HG02623 (cell line): ENCODE measurements at regions not wholly inside any gene's neighbourhood (a gene's known extent, or its start where the extent isn't known, plus 50 kb on each side); places are given as distances from the start of the nearest gene placed in this dataset.

ENCODE experiments used
- ATAC-seq: cut with Tn5 transposase; IDR thresholded peaks from one replicate; pipeline ENCODE4 v1.9.1; 2021; ENCODE audit warnings: moderate library complexity; ENCODE audit not compliant: unreplicated experiment

- no peak for ATAC-seq
These were observed 287.1 kb downstream of the TENT4A start for GRCh38 chr5:7000310-7000709.

DNA sequence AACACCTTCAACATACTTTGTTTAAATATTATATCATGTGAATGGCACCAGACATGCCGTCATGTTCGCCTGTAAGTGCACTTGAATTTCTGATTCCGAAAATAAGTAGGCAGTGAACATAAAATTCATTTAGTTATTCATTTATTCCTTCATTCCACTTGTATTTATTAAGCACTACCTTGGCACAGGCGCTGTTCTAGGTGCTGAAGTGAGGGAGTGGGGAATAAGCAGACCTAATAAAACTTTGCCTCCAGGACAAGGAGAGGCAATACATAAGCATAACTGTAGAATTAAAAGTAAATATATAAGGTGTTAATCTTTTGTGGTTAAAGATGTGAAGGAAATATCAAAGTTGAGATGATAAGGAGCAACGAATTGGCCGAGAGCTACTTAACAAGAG, 297.4 kb downstream of the TENT4A start:
- no peak for ATAC-seq

- ATAC-seq: no peak
These were observed 298.8 kb downstream of the TENT4A start for GRCh38 chr5:7012057-7012456.

GRCh38 chr5:7014611-7015010, 301.4 kb downstream of the TENT4A start:
- no peak for ATAC-seq

DNA sequence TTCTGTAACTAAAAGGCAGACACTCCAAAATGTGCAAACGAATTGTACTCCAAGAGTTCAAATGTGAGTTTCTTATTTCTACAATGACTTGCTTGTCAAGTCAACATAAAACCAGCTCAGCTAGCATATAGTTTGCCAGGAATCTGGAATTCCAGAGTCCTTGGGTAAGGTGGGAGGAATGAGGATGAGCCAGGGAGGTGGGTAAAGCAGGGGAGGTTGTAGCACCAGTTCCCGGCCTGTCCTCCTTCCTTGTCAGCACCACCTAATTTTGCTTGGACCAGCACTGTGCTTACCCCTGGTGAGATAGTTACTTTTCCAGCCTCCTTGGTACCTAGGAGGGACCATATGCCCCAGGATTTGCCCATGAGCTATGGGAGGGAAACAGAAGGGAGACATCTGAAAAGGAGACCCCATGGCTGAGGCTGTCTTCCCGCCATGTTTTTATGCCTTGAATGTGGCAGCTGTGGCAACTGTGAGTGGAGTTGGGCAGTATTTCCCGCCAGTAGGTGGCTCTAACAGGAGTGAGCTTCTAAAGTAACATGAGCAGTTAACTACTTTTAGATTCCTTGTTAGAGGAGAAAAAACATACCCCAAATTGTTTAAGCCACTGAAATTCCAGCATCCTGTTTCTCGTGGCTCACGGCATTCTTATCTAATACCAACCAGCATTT, 302.5 kb downstream of the TENT4A start:
- no peak for ATAC-seq

GRCh38 chr5:7016999-7017747, 303.9 kb downstream of the TENT4A start:
- ATAC-seq: no peak

DNA sequence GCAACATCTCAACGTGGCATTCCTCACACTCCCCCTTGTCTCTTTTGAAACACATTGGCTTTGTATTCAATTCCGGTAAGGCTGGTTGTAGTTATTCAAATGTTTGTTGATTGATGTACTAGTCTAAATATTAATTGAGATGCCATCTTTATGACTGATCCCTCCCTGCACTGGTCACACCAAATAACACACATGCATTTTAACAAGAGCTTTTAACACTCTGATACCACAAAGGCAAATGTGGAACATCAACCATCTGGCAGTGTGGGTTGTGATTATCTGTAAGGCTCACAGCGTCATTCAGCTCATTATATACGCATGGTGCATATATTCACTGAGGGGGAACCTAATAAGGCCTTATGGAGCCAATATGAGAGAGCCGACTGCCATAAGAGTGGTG, 305.0 kb downstream of the TENT4A start:
- ATAC-seq: no peak

DNA sequence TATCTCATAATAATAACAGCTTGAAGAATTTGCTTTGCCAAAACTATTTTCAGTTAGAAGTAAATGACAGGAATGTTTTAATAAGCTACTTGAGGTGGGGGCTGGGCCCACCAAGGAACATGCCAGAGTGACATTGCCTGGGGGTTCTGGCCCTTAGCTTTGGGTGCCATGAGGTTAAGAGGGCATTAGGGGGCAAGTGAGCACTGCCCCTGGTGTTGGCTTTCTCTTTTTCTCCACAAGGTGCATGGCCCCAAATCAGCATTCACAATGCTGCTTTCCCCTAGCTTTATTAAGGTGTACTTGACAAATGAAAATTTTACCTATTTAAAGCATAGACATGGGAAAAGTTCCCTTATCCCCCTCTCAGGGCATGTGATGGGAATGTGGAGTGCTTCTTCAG, 305.4 kb downstream of the TENT4A start:
- ATAC-seq: no peak

DNA sequence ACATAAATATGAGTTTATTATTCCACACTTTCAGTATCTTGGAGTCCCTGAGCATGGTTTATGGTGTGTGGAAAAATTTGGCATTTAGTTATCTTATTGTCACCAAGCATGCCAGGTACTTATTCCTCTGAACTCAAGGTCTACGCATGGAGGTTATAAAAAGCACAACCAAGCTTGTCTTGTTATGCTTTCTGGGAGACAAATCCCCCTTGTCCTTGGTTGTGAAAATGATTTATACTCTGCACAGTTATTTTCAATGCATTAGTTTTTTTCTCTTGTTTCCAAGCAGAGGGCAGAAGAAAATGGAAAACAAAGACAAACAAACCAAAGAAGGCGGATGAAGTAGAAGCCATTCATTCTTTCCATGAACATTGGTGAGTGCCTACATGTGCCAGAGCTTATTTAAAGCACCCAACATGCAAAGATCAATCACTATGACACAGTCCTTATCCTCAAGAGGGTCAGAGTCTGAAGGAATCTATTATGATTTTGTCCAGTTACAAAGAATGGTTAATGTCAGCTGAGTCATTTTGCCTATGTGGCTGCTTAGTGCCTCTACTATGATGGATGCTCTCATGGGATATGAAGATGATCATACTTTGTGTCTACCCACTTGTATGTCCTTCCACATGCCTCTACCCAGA, 323.1 kb downstream of the TENT4A start:
- no peak for ATAC-seq

DNA sequence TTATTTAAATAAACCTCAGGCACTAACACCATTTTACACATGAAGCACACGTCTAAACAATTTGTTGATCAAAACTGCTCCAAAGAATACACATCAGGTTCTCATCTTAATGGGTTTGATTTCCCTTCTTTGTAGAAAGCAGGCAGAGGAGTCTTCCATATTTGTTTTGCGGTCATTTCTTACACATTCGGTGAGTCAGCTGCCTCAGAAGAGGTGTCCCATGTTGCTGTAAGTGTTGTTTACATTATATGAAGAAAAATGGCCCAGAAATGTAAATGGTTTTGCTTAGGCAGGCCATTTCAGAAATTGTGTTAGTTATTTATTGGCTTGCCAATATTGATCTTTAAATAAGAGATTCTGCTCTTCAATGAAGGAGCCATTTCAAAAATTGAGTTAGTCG, 325.8 kb downstream of the TENT4A start:
- no peak for ATAC-seq

DNA sequence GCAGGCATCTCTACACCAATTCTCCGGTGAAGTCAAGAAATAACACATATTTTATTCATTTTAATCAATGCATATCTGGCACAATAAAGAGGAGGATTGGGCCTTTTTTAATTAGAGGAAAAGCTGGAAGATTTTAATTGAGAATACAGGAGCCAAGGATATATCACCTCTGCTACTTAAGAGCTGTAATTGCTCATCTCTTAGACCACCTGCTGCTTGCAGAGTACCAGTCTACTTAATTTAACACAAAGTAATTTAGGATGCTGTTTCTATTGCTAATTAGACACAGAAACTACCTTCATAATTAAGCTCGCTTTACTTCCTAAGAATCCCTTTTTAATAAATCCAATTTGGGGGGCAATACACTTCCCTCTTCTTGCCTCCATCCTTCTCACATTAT, 326.9 kb downstream of the TENT4A start:
- ATAC-seq: no peak

DNA sequence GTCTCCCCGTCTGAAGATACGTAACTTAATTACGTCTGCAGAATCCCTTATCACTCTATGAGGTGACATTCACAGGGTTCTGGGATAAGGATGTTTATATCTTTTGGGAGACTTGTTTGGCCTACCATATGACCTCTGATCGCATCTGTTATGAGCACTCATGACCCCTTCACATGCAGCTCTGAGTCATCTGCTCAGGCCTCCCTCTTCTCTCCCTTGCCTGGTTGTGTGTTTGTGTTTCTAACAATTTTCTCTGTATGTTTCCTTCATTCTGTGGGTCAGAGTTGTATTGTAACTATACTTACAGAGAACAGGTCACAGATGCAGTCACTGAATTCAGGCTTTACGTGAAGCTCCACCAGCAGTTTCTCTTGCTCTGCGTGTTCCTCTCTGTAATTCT, 330.6 kb downstream of the TENT4A start:
- ATAC-seq: no peak

DNA sequence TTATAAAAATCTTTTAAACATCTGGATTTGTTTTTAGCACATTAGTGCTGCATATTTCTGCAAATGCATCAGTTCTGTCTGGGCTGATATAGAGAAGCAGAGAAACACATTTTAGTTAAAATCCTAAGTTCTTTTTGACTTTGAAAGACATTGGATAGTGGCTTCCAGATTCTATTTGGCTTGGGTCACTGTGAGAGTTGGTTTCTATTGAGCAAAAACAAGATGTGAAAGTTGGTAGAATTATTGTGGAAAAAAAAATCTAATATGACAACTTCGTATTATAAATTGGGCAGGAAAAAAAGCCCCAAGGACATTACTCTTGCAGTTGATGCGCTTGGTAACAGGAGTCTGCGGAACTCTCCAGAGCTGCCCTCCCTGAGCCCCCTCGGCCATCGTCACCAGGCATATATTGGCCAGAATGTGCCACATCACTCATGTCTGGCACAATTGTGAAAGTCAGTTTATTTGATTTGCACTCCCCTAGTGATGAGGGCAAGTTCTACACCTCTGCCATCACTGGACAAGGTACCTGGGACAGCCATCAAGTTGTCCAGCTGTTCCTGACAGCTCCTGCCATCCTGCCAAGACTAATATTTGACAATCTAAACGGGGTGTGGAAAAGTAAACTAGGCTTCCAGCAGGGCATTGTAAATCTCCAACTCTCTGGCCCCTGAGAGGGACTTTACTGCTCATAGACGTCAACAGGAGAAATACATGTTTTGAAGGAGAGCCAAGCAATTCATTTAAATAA, 334.5 kb downstream of the TENT4A start:
- ATAC-seq: no peak

- ATAC-seq: no peak
These were observed 337.8 kb downstream of the TENT4A start for GRCh38 chr5:7050986-7051385.

DNA sequence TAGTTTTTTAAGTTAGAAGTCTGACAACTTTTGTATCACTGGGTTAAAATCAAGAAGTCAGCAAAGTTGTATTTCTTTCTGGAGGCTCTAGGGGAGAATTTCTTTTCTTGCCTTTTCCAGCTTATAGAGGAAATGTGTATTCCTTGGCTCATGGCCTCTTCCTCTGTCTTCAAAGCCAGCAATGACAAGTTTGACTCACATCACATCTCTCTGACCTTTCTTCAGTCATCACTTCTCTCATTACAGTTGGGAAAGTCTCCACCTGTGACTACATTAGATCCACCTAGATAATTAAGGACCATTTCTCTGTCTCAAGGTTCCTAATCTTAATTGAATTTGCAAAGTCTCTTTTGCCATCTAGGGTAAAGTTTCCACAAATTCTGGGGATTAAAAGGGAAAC, 339.9 kb downstream of the TENT4A start:
- no peak for ATAC-seq

DNA sequence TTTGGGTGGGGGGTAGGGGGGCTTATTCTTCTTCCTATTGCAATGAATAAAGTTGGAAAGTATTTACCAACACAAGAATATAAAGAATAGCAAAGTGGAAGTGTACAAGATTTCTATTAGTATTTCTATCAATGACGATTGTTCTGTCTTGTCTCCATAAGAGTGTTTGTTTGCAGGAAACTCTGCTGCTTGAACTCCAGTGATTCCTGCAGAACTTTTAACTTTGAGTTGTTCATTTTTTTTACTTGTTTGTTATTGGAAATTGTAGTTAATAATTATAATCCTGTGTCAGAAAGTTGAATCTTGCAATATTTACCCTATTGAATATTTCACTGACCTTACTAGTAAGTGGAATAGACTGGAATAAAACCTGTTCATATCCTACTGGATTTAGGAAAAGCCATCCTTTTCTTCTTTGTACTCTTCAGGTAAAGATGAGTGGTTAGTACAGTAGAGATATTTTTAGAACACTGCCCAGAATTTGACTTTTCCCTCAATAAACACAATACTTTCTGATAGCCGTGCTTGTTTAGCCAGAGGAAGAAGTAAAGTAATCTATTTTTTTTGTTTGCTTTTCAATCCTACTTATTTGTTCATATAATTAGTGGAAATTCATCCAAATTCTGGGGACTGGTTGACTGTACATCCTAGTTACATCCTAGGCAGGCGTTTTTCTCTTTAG, 340.4 kb downstream of the TENT4A start:
- ATAC-seq: no peak

DNA sequence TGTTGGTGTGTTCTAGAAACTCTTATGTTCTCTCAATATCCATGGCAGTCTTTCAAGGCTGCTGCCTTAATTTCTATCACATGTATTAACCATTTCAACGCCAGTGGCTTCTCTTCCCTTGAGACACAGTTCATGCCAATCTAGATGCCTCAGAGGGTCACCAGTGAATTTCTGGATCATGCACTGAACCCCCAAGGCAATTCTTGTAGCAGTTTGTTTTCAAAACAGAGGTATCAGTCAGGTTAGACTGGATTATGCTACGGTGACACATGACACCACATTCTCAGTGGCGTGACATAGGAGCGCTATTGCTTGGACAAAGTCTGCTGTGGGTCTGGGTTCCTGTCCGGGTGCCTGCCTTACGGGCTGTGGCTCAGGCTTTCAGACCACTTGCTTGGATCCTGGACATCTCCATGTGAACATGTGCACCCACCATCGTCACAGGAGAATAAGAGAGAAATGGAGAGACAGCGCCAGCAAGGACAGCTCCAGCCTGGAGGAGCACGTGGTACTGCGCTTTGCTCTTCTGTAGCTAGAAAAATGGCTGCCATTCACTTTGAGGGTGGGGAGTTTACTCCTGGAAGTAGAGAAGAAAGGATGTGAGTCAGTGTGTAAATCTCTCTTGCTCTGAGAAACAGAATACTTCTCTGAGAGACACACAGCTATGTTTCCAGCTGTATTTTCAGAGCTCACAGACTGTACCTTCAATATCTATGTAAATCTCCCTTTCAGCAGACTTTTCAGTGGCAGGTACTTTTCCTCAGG, 329.3 kb upstream of the ADCY2 start:
- ATAC-seq: no peak

DNA sequence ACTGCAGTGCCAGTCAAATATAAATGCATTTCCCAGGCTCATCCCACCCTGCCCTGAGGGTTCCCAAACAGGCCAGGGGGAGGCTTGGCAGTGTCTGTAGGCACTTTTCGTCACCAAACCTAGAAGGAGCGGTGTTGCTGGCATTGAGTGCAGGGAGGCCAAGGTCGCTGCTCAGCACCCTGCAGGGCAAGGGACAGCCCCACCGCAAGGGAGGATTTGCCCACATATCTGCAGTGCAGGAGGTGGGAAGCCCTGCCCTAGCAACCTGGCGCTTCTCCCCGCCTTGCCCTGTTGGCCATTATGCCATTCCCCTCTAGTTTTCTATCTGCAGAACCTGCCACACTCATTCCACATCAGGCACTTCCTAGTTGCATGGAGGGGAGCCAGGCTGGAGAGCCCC, 327.8 kb upstream of the ADCY2 start:
- ATAC-seq: no peak

GRCh38 chr5:7068899-7069298, 327.0 kb upstream of the ADCY2 start:
- no peak for ATAC-seq

DNA sequence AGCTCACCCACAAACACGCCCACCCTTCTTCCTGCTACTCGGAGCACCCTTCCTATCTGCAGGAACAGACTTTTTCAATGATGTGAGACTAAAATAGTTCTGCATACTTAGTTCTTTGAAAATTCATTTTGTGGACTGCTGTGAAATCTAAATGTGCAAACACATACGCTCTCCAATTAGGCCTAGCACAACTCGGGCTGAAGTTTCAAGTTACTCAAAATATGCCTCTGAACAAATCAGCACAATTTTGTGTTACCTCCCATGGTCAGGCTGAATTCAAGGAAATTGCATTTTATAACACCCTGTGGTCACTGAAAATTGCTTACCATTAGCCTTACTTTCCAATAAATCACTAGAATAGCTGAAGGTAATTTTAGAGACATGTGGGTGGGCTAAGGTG, 323.8 kb upstream of the ADCY2 start:
- ATAC-seq: no peak
